GM23338 (cell line): ENCODE measurements at regions not wholly inside any gene's neighbourhood (a gene's known extent, or its start where the extent isn't known, plus 50 kb on each side); places are given as distances from the start of the nearest gene placed in this dataset.

Experiments used
- ETS1 ChIP-seq: IDR thresholded peaks from 2 replicates; pipeline ENCODE4 v1.6.1; 2016; ENCODE audit warnings: antibody characterized with exemption
- EZH2 ChIP-seq: fragments of 200-600 bp; sonication (generic); IDR thresholded peaks from one replicate; pipeline ENCODE4 v1.8.0; 2017; ENCODE audit warnings: antibody characterized with exemption, mild to moderate bottlenecking, low read depth; ENCODE audit not compliant: unreplicated experiment
- EZH2phosphoT487 ChIP-seq: fragments of 200-600 bp; sonication (generic); IDR thresholded peaks from one replicate; pipeline ENCODE4 v1.8.1; 2018; ENCODE audit warnings: antibody characterized with exemption; ENCODE audit not compliant: unreplicated experiment
- JUNB ChIP-seq: IDR thresholded peaks from one replicate; pipeline ENCODE4 v1.6.1; 2016; ENCODE audit warnings: antibody characterized with exemption; ENCODE audit not compliant: unreplicated experiment
- STAT1 ChIP-seq: IDR thresholded peaks from one replicate; pipeline ENCODE4 v1.6.1; 2016; ENCODE audit warnings: antibody characterized with exemption; ENCODE audit not compliant: unreplicated experiment
- TF ChIP-seq, protein P1 (sequence below), 2 experiments: fragments of 200-600 bp in 1 of 2; sonication (generic) in 1 of 2; conservative IDR thresholded peaks; 2 replicates each; pipeline versions ENCODE4 v1.5.1 to v1.6.1; 2016 to 2017; ENCODE audit warnings: antibody characterized with exemption in 2 of 2, low read depth in 2 of 2, mild to moderate bottlenecking in 2 of 2, moderate library complexity in 1 of 2

DNA sequence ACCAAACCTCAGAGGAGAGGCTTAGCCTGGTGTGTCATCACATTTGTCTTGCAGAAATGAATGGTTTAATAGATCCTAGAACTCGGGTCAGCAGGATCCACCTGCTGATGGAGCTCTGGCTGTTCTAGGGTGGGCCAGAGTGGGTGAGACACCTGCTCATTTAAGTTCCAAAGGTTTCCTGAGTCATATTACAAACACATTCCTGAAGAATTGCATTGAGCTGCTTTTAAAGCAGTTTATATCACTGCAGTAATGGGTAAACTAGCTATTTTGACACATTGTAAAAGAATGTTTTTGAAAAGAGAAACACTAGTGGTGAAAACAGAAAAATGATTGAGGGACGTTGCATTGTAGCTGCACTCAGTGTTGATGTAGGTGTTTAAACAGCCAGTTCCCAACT lies 175.3 kb upstream of the TCF4 start:
- TF ChIP-seq, protein P1, sequence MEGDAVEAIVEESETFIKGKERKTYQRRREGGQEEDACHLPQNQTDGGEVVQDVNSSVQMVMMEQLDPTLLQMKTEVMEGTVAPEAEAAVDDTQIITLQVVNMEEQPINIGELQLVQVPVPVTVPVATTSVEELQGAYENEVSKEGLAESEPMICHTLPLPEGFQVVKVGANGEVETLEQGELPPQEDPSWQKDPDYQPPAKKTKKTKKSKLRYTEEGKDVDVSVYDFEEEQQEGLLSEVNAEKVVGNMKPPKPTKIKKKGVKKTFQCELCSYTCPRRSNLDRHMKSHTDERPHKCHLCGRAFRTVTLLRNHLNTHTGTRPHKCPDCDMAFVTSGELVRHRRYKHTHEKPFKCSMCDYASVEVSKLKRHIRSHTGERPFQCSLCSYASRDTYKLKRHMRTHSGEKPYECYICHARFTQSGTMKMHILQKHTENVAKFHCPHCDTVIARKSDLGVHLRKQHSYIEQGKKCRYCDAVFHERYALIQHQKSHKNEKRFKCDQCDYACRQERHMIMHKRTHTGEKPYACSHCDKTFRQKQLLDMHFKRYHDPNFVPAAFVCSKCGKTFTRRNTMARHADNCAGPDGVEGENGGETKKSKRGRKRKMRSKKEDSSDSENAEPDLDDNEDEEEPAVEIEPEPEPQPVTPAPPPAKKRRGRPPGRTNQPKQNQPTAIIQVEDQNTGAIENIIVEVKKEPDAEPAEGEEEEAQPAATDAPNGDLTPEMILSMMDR (conservative IDR thresholded peaks at IDR 0.05; ENCODE audit: low read depth in 2 of 2) = no peak
- TF ChIP-seq JUNB (no peak), EZH2 (no peak), EZH2phosphoT487 (no peak), ETS1 (no peak), STAT1 (no peak)
